Stimulated activated CD8-positive, alpha-beta memory T cell treated with anti-CD3 and anti-CD28 coated beads, Interleukin-4, amount 100 ng/mL, for 24 hours (primary cell): ENCODE measurements at regions not wholly inside any gene's neighbourhood (a gene's known extent, or its start where the extent isn't known, plus 50 kb on each side); places are given as distances from the start of the nearest gene placed in this dataset.

Experiments used
- DNase-seq: peaks from one replicate; pipeline ENCODE4 v3.0.0-alpha.2; 2020; ENCODE audit warnings: low read depth

DNA sequence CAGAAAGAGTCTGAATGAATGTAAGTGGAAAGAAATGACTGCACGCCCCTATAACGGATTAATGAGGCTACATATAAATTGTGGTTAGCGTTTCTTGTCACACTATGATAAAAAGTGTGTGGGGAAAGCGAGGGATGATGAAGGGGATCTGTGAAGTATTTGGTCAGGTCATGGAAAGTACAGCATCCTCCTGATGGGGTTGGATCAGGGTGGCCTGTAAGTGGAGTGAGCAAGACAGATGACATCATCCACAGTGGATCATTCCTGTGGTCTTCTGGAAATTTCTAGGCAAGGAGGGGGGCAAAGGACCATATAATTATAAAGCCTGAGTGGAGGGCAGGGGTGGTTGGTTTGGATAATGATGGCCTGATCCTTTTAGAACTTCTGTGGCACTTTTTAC is 606.0 kb downstream of the INHBA start:
- DNase-seq = no peak

DNA sequence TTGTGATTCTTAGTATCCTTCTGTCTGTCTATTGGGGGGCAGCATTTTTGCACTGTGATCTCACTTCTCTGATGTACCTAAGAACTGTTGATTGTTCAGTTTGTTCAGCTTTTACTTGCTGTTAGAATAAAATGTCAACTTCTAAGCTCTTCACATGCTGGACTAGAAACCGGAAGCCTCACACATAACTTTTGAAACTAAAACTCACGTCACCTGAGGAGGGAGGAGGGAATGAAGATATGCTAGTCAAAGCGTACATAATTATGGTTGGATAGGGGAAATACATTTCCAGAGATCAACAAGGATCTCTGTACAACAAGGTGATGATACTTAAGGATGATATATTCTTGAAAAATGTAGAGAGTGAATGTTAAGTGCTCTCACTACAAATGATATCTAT is 609.7 kb downstream of the INHBA start:
- DNase-seq = no peak

DNA sequence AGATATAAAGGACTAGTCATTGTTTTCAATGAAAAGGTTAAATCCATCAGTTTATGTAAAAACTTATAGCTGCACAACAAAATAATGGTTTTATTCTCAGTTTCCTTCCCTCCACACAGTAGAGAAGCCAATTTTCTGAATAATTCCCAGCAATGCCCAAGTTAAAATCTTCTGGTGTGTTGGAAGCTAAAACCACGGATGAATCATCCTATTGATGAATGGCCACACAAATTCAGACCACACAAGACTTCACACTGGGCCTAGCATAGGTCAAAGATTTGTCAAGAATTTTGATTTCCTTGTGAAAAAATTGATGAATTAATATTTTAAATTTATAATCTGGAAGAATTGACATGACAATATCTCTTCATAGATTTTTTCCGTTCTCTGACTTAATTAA is 617.6 kb downstream of the INHBA start:
- no peak for DNase-seq

- no peak for DNase-seq
Observed at GRCh38 chr7:41084381-41084780, 618.5 kb downstream of the INHBA start.

DNA sequence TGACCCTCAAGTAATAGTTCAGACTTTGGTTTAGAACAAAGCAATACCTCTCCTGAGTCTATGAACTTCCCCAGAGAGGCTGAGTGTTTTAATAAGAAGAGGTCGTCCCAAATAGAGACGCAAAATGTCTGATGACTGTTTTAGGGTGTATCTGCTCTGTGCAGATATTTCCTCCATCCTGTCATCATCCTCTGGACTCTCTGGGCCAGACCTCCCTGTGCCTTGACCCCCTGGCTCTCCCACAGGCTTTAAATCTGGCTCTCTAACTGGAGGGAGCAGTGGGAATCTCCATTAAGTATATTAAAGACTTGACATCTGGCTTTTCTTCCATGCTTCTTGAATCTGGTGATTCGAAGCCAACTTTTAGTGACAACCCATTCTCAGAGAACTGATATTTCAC is 633.3 kb downstream of the INHBA start:
- no peak for DNase-seq

DNA sequence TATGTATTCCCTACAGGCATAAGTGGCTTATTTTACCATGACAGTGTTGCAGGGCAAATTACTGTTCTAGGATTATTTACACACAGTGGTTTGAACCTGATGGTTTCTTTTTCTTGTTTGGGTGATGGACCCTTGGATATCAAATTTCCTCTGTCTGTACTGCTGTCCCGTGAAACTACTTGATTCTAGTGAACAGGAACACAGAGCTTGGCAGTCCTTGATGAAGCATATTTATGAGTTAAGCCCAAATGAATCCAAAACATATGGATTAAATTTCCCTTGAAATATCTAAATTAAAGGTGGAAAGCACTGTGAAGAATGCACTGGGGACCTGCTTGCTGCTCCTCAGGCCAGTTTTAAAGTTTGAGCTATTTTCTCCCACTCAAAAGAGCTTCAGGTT is 635.3 kb downstream of the INHBA start:
- no peak for DNase-seq

DNA sequence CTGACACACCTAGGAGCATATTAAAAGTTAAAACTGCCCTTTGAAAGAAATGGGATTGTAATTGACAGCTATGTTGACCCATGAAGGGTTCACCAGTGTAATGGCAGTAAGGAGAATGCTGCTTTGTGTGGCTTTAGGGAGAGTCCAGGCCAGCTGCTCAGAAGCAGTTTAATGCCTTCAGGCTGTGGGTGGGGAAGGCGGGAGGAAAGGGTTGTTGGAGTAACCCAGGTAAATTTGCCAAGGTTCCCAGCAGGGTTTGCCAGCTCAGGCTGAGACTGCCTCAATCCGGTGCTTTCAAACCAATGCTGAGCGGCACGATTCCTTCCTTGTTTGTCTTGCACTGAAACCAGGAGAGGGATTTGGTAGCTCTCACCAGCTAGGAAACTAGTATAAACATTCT is 637.2 kb downstream of the INHBA start:
- no peak for DNase-seq

- no peak for DNase-seq
Observed at GRCh38 chr7:41063116-41063515, 639.8 kb downstream of the INHBA start.

- no peak for DNase-seq
Observed at GRCh38 chr7:41060796-41061195, 642.1 kb downstream of the INHBA start.

DNA sequence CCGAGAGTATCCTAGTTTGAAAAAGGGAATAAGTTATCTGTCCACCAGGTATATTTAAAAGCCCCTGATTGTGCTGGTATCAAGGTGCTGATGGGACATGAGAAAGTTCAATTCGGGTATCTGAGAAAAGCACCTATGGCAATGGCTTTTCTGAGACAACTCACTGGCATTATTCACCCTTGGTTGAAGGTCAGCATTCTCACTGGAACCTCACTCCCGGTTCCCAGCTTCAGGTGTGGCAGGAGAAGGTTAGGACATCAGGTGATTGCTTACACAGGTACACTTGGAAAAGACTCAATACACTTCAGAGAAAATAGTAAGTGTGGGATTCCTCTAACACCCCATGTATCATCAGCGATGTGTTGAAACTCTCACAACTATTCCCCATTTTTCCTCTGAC is 643.1 kb downstream of the INHBA start:
- no peak for DNase-seq

DNA sequence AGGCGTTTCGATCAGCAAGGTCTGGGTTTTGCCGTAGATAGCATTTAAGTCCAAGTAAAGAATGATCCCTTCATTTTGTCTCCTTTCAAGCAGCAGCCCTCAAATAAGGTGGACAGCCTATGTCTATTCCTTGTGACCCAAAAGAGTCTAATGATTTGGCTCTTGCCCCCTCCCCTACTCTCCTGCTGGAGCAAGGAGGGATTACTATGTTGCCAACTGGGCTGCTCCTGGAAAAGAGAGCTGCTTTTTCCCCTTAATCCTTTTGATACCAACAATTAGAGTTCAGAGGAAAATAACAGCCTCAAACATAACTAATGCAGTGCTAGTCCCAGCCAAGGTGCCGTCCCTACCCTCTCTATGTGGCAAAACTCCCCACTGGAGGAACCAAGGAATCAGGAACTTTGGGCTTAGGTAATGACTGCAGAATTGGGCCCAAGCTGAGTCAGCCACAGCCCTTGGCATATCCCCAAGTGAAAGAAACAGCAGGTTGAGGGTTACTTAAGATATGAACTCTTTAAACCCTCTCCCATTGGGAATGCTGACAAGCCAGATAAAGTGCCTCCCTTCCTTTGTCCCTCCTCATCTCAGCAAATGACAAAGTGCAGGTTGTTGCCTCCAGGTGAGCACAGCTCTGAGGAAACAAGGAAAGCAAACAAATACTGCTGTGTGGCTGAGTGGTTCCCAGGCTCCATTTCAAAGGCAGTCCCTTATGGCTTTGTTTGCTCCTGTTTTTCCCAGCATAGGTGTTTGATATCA is 643.7 kb downstream of the INHBA start:
- DNase-seq = no peak

DNA sequence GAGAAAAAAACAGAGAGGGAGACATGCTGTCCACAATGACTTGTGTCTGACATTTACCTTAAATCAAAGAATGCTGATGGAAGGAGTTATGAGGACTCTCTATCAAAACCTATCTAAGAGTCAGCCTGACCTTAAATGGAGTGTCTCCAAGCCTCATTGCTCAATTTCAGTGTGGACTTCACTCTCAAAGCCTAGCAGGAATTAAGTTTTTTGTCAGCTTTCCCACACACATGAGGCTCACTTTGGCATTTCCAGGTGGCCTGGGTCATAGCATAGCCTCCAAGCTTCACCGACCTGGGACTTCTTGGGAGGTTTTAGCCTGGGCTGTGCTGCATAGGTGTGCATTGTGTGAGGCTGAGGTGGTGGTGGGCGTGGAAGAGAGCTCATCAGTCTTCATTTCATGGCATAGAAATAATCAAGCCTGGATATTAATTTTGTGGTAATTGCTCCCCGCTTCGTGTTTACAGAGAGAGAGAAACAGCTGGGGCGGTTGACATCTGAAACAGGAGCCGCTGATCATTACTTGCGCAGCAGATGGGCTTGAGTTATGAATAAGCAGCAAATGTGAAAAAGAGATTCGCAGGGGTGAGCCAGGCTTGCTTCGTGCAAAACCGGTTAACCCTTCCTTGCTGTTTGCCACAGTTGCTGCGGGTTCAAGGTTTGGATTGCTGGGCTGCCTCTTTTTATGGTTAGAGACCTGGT is 647.8 kb downstream of the INHBA start:
- DNase-seq = no peak

GRCh38 chr7:41053820-41054219 is 649.1 kb downstream of the INHBA start:
- DNase-seq = no peak

DNA sequence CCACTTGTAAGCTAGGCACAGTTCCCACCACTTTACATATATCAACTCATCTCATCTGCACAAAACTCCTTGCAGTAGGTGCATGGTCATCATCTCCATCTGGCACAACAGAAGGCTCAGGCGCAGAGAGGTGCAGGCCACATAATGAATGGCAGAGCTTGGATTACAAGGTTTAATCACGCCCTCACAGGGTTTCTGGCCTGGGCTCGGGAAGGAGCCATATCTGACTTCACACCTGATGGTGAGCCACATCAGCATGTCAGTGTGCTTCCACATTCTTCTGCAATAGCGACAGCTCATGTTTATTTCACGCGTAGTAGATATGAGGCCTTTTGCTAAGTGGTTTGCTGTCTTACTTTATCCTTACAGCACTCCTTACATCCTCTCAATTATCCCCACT is 650.2 kb downstream of the INHBA start:
- no peak for DNase-seq

DNA sequence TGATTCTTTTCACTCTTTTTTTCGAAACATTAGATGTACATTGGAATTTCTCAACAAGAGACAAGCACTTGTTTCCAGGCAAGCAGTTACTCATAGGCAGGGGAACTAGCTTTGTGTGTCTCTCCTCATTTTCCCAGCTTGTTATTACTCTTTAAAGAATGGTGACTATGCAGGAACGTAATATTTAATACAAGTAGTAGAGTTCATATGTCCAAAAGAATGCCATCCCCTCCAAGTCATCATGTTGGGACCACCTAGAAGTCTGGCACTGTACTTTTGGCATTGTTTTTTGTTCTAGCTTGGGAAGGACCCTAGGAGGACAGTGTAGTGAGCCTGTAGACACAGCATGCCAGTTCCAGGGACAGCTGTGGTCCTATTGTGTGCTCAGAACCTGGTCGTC is 650.7 kb downstream of the INHBA start:
- DNase-seq = no peak

DNA sequence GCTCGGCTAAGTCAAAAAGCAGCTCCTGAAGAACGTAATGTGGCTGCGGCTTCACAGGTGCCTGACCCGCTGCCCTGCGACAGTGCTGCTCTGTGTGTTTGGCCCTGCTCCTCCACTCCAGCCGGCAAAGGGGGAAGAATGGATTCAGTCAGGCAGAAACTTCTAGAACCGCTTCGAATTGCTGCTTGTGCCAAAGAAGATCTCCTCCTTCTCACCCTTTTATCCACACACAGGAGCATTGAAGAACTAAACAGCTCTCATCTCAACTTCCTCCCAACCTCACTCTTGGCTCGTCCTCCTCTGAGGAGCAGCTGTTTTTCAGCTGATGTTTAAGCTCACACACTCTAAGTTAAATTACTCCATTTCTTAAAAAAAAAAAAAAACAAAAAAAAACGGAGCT is 651.4 kb downstream of the INHBA start:
- no peak for DNase-seq

DNA sequence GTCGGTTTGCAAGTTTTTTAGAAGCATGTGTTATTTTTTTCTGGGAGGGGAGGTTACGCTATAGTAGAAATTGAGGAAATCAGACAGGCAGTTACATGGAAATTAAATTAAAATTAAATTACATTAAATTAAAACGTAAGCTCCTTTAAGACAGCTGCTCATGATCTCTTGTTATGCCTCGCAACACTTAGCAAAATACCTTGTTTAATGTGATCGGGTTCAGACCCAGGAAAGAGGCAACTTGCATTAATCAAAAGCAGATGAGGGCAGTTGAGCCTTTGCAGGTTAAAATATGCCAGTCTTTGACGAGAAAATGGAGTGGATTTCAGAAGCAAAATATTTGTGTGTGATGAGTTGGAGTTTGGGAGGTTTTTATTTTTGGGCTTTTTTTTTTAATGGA is 651.8 kb downstream of the INHBA start:
- DNase-seq = no peak

GRCh38 chr7:41048771-41049170 is 654.1 kb downstream of the INHBA start:
- no peak for DNase-seq

DNA sequence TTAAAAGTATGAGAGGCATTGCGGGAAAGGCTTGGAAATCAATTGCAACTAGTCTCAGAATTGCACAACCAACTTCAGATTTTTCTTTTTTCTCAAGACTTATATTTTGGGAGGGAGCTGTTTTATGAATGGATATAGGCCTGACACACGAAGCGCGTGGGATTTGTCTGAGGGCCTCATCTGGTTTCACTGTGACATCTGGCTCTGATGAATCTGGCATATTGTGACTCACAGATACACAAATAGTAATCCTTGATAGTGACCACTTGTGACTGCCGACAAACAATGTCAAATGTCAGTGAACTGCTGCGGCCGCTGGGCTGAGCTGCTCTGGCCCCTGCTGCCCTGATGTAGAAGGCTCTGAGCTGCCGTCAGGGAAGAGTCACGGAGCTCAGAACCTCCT is 655.1 kb downstream of the INHBA start:
- DNase-seq = no peak

DNA sequence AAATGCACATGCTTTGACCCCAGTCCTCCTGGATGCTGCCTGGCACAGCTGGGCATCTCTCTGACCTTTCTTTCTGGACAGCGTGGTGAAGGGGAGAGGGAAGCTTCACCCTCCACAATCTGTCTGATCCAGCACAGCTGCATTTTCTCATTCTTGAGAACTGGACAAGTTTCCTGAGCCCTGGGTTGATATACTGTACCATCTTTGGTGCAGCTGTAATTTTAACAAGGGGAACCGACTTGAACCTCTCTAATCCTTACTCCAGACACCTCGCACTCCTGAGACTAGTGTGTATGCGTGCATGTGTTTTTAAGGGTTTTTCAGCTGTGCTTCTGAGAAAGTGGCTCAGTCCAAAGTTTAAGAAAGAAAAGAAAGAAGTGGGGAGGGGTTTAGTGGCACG is 655.7 kb downstream of the INHBA start:
- DNase-seq = no peak

DNA sequence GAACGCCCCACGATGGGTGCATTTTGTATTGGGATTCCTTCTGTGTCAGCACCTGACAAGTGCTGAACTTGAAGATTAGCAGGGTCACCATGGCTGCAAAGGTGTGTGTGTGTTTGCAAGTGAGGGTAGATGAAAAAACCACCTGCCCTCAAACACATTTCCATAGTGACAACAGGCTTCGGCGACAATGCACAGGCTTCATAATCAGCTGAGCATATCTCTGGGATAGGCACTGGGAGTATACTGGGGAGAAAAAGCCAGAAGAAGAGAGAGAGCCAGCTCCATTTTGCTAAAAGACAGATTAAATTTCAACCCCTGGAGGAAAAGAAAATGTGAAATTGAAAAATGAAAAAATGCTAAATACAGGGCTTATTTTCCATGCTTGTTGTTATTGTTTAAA is 656.1 kb downstream of the INHBA start:
- no peak for DNase-seq

DNA sequence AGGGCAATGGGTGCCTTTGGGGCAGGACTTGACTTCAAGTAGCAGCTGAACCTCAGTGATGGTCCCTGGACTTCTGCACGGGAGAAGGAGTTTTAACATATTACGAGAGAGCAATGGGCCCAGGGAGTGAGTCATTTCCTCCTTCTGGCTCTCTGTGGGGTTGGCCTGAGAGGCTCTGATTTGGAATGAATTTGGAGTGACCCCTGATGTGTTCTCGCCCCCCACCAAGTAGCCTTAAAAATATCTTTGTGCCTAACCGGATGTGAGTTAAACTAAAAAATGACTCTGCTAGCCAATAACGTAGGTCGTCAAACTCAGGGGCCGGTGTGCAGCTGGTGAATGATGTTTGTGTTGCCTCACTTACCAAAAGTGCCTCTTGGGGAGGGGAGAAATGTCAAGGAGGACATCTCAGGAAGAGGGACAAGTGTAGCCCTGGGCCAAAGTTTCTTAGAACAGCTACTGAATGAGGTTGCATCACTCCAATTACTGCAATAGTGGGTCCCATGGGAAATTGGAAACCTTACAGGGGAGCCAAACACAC is 656.6 kb downstream of the INHBA start:
- no peak for DNase-seq

- DNase-seq = no peak
Observed at GRCh38 chr7:41045556-41046123, 657.2 kb downstream of the INHBA start.
